ENCODE measurements at regions not wholly inside any gene's neighbourhood (a gene's known extent, or its start where the extent isn't known, plus 50 kb on each side); places are given as distances from the start of the nearest gene placed in this dataset.

- Histone ChIP-seq H3K9me3 (peaks cover 0 to 9% (median 2%) of the 10 kb centered on the region in 4 donors), H3K4me3 (no peak overlapping the region), H3K27me3 (no peaks in the 10 kb centered on the region), H3K4me1 (peaks cover 0 to 4% (median 0%) of the 10 kb centered on the region in 4 donors), H3K36me3 (no peaks in the 10 kb centered on the region), H3K27ac (no peak overlapping the region)
- DNase-seq, result no peak
- 85 to 89% methylated on average over 15 to 18 of the region's 18 CpGs for WGBS, 2 donors
- TF ChIP-seq EP300 (IDR thresholded peaks at IDR 0.05) (no peak), CTCF (IDR thresholded peaks at IDR 0.05) (no peak), POLR2A (IDR thresholded peaks at IDR 0.05) (no peak), POLR2AphosphoS5 (IDR thresholded peaks at IDR 0.05) (no peak)
- no peak for ATAC-seq (ENCODE audit: low FRiP score in 2 of 2)
Observed at GRCh38 chr13:110798081-110798994, 84.8 kb downstream of the ING1 start.

DNA sequence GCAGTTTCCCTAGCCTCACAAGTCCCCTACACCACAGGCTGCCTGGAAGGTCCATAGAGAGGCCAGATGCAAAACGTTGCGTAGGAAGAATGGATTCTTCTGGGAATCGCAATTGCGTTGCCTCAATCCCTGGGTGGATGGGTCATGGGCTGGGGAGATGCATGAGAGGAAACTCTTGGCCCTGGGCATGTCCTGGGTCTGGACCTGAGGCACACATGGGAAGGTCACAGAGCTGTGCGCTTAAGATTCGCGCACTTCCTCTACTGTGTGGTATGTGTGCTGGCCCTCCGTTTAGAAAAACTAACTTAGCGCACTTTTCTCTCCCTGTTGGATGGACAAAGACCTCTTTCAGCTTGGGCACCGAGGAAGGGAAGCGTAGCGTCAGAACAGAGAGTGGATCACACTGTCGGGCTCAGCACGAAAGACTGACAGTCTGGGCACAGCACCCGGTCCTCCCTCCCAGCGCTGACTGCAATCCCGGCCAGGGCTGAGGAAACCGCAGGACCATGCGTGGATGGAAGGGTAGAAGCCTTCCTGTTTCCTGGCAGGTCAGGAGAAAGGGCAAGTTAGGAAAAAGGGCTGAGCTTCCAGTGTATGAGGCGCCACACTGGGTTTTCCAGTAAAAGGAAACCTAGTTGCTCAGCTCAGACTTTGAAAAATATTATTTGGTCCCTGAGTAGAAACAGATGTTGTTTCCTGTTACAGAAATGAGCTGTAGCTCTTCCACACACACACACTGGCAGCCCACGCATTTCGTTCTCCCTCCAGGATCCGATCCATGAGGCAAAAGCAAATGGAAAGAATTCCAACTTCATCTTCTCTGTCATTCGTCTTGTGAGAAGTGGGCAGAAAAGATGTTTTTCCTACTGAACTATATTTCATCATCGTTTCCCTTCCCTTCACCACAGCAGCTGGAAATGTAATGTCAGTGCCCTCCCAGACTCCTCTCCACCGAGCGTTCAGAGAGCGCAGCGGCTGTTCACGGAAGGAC is 86.0 kb downstream of the ING1 start:
- ATAC-seq (ENCODE audit: low FRiP score in 2 of 2), result peak; percentile 71 to 81
- peak overlapping the region; percentile 24 to 72 (median 52) for H3K27ac ChIP-seq
- no peaks in the 10 kb centered on the region for H3K27me3 ChIP-seq
- no peaks in the 10 kb centered on the region for H3K9me3 ChIP-seq
- peaks cover 0 to 4% (median 0%) of the 10 kb centered on the region in 4 donors for H3K4me1 ChIP-seq
- peak overlapping the region in 2 of 4 donors; percentile 1 to 9 for H3K4me3 ChIP-seq
- WGBS, 2 donors, result 34 to 53% methylated on average over 27 to 29 of the region's 30 CpGs
- TF ChIP-seq CTCF (IDR thresholded peaks at IDR 0.05), result no peak
- TF ChIP-seq POLR2A (IDR thresholded peaks at IDR 0.05), result no peak
- peak in 1 of 2 donors; percentile 22 for TF ChIP-seq POLR2AphosphoS5 (IDR thresholded peaks at IDR 0.05)
- TF ChIP-seq EP300 (IDR thresholded peaks at IDR 0.05), result no peak
- no peak for DNase-seq
- H3K36me3 ChIP-seq, result no peaks in the 10 kb centered on the region

DNA sequence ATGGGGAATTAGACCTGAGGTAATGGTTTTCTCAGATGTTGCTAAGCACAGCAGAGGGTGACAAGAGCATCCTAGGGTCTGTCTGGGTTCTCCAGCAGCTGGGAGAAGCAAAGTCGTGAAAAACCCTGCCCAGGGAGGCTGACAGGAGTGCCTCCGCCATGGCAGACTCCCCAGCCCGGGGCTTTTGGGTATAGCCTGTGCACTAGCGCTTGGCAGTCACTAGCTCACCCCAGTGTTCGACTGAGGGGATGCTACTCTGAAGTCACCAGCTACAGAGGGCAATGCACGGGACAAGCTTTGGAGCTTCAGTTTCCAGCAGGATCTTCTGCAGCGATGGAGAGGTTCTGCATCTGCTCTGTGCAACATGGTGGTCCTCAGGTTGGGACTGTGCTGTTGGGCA is 87.5 kb downstream of the ING1 start:
- 67 to 70% methylated on average over 2 to 7 of the region's 7 CpGs for WGBS, 2 donors
- H3K36me3 ChIP-seq, result no peaks in the 10 kb centered on the region
- DNase-seq (no peak), ATAC-seq (ENCODE audit: low FRiP score in 2 of 2) (no peak)
- H3K4me1 ChIP-seq, result peaks cover 0 to 4% (median 0%) of the 10 kb centered on the region in 4 donors
- H3K27ac ChIP-seq, result no peak overlapping the region
- H3K4me3 ChIP-seq, result no peak overlapping the region
- TF ChIP-seq EP300 (IDR thresholded peaks at IDR 0.05) (no peak), POLR2AphosphoS5 (IDR thresholded peaks at IDR 0.05) (no peak), POLR2A (IDR thresholded peaks at IDR 0.05) (no peak), CTCF (IDR thresholded peaks at IDR 0.05) (no peak)
- no peaks in the 10 kb centered on the region for H3K9me3 ChIP-seq
- H3K27me3 ChIP-seq, result no peaks in the 10 kb centered on the region

GRCh38 chr13:110802260-110802659 is 88.8 kb downstream of the ING1 start:
- peaks cover 0 to 4% (median 0%) of the 10 kb centered on the region in 4 donors for H3K4me1 ChIP-seq
- H3K9me3 ChIP-seq, result no peaks in the 10 kb centered on the region
- H3K36me3 ChIP-seq, result no peaks in the 10 kb centered on the region
- no peak for TF ChIP-seq EP300 (IDR thresholded peaks at IDR 0.05)
- TF ChIP-seq CTCF (IDR thresholded peaks at IDR 0.05), result no peak
- no peak for TF ChIP-seq POLR2AphosphoS5 (IDR thresholded peaks at IDR 0.05)
- TF ChIP-seq POLR2A (IDR thresholded peaks at IDR 0.05), result no peak
- WGBS, 2 donors, result 60 to 76% methylated on average over 5 of the region's 5 CpGs
- no peak overlapping the region for H3K4me3 ChIP-seq
- no peak overlapping the region for H3K27ac ChIP-seq
- DNase-seq (no peak), ATAC-seq (ENCODE audit: low FRiP score in 2 of 2) (no peak)
- H3K27me3 ChIP-seq, result no peaks in the 10 kb centered on the region

Measured in upper lobe of left lung (tissue), 6 donors.